Body of pancreas (tissue), 4 donors: ENCODE measurements at regions not wholly inside any gene's neighbourhood (a gene's known extent, or its start where the extent isn't known, plus 50 kb on each side); places are given as distances from the start of the nearest gene placed in this dataset.

Experiments
- ATAC-seq: fragments of 150-250 bp; one replicate; pipeline ENCODE4 v1.9.1; 2016
- DNase-seq, 4 donors: peaks; one replicate each; pipeline ENCODE4 v3.0.0-alpha.2; 2019
- H3K27ac ChIP-seq, 4 donors: fragments of 200-600 bp; sonication (generic); 1 replicate in 3 of 4; 2 replicates in 1 of 4; pipeline versions ENCODE4 v1.5.1 to v1.6.1; 2016 to 2019; ENCODE audit warnings: mild to moderate bottlenecking in 1 of 4, mixed read lengths in 1 of 4, moderate library complexity in 1 of 4
- H3K27me3 ChIP-seq, 2 donors: fragments of 200-600 bp; sonication (generic); one replicate each; pipeline ENCODE4 v1.6.0; 2016; ENCODE audit warnings: mild to moderate bottlenecking in 1 of 2
- H3K36me3 ChIP-seq, 2 donors: fragments of 200-600 bp; sonication (generic); replicated peaks in 1 of 2; 2 replicates each; pipeline ENCODE4 v1.5.1; 2016; ENCODE audit warnings: low read depth in 2 of 2; ENCODE audit not compliant: insufficient read depth in 1 of 2
- H3K4me1 ChIP-seq: fragments of 200-600 bp; sonication (generic); one replicate; pipeline ENCODE4 v1.6.0; 2016
- H3K4me3 ChIP-seq, 2 donors: fragments of 200-600 bp; sonication (generic); 1 replicate in 1 of 2; 2 replicates in 1 of 2; pipeline ENCODE4 v1.5.1; 2016 to 2019
- H3K9me3 ChIP-seq, 3 donors: fragments of 200-600 bp; sonication (generic); 1 replicate in 2 of 3; 2 replicates in 1 of 3; pipeline ENCODE4 v1.5.1; 2016
- CTCF ChIP-seq, 7 experiments: fragments of 450-650 bp in 4 of 7; fragments of 200-600 bp in 3 of 7; sonication (generic) in 3 of 7; IDR thresholded peaks; one replicate each; pipeline ENCODE4 v1.5.1; 2016 to 2019; ENCODE audit warnings: antibody characterized with exemption in 7 of 7
- POLR2A ChIP-seq, 3 donors: fragments of 450-650 bp; IDR thresholded peaks; one replicate each; pipeline ENCODE4 v1.6.1; 2016; ENCODE audit warnings: antibody characterized with exemption in 3 of 3, mild to moderate bottlenecking in 2 of 3
- WGBS, 2 donors: methylation state at CpG; one replicate each; pipeline ENCODE4 v1.1.5; 2017; 5-methylcytosine and 5-hydroxymethylcytosine counted together
- intact Hi-C: fragments of 100-400 bp; cut with DNase I; formaldehyde crosslinking; loops from one replicate; pipeline ENCODE4 v1.15.1; 2023

- ATAC-seq: no peak
- no peak for TF ChIP-seq POLR2A (IDR thresholded peaks at IDR 0.05)
These were observed 170.9 kb upstream of the BMP4 start for GRCh38 chr14:54127526-54127925.

GRCh38 chr14:54129850-54130640 is 173.4 kb upstream of the BMP4 start:
- WGBS, 2 donors: 66 to 70% methylated on average over 5 of the region's 5 CpGs
- no peak for TF ChIP-seq CTCF (IDR thresholded peaks at IDR 0.05)
- no peak for TF ChIP-seq POLR2A (IDR thresholded peaks at IDR 0.05)

More at GRCh38 chr14:54127526-54127925, 170.9 kb upstream of the BMP4 start:
- intact Hi-C loops: no loop called here
- H3K27ac ChIP-seq: no peak overlapping the region
- H3K36me3 ChIP-seq: no peaks in the 10 kb centered on the region
- no peaks in the 10 kb centered on the region for H3K9me3 ChIP-seq
- H3K4me3 ChIP-seq: no peak overlapping the region
- 5 to 29% methylated on average over 2 of the region's 2 CpGs for WGBS, 2 donors
- no peaks in the 10 kb centered on the region for H3K27me3 ChIP-seq
- DNase-seq: no peak
- no peaks in the 10 kb centered on the region for H3K4me1 ChIP-seq

GRCh38 chr14:54132496-54132895 is 175.9 kb upstream of the BMP4 start:
- no peaks in the 10 kb centered on the region for H3K4me1 ChIP-seq
- H3K9me3 ChIP-seq: no peaks in the 10 kb centered on the region
- 80 to 81% methylated on average over 3 of the region's 3 CpGs for WGBS, 2 donors
- intact Hi-C loops: no loop called here
- no peaks in the 10 kb centered on the region for H3K36me3 ChIP-seq
- TF ChIP-seq POLR2A (IDR thresholded peaks at IDR 0.05) (no peak), CTCF (IDR thresholded peaks at IDR 0.05) (no peak)
- no peak overlapping the region for H3K27ac ChIP-seq
- no peak for DNase-seq
- no peak overlapping the region for H3K4me3 ChIP-seq
- no peak for ATAC-seq
- H3K27me3 ChIP-seq: no peaks in the 10 kb centered on the region

More at GRCh38 chr14:54129850-54130640, 173.4 kb upstream of the BMP4 start:
- no peaks in the 10 kb centered on the region for H3K9me3 ChIP-seq
- no peaks in the 10 kb centered on the region for H3K36me3 ChIP-seq
- H3K27ac ChIP-seq: no peak overlapping the region
- intact Hi-C loops: no loop called here
- no peak overlapping the region for H3K4me3 ChIP-seq
- H3K4me1 ChIP-seq: no peaks in the 10 kb centered on the region
- no peaks in the 10 kb centered on the region for H3K27me3 ChIP-seq
- ATAC-seq (no peak), DNase-seq (no peak)

DNA sequence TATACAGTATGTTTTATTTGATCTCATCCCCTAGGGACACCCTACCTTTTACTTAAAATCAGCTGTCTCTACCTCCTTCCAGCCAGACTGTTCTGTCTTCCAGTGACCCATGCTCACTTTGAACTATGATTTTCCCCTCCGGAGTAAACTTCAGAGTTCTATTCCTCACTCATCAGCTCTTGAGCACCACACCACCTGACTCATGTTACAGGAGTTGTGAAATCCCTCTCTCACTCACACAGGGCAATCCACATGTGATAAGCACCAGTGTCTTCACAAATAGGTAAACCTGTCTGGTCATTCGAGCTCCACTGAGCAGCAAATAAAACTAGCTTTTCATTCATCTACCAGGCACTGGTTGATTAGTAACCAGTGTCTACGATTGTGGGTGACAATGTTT is 177.3 kb upstream of the BMP4 start:
- DNase-seq (no peak), ATAC-seq (no peak)
- no peaks in the 10 kb centered on the region for H3K9me3 ChIP-seq
- H3K27me3 ChIP-seq: no peaks in the 10 kb centered on the region
- WGBS, 2 donors: 8 to 12% methylated on average over 3 of the region's 3 CpGs
- H3K36me3 ChIP-seq: no peaks in the 10 kb centered on the region
- H3K4me1 ChIP-seq: no peaks in the 10 kb centered on the region
- TF ChIP-seq CTCF (IDR thresholded peaks at IDR 0.05): no peak
- no peak for TF ChIP-seq POLR2A (IDR thresholded peaks at IDR 0.05)
- intact Hi-C loops: no loop called here
- no peak overlapping the region for H3K4me3 ChIP-seq
- no peak overlapping the region for H3K27ac ChIP-seq

- ATAC-seq (no peak), DNase-seq (no peak)
- H3K9me3 ChIP-seq: no peaks in the 10 kb centered on the region
- H3K36me3 ChIP-seq: no peaks in the 10 kb centered on the region
- TF ChIP-seq CTCF (IDR thresholded peaks at IDR 0.05) (no peak), POLR2A (IDR thresholded peaks at IDR 0.05) (no peak)
- H3K4me1 ChIP-seq: no peaks in the 10 kb centered on the region
- no peak overlapping the region for H3K27ac ChIP-seq
- H3K4me3 ChIP-seq: no peak overlapping the region
- 73 to 76% methylated on average over 3 of the region's 3 CpGs for WGBS, 2 donors
- intact Hi-C loops: no loop called here
- H3K27me3 ChIP-seq: no peaks in the 10 kb centered on the region
These were observed 179.2 kb upstream of the BMP4 start for GRCh38 chr14:54135804-54136280.
